WTC11 (cell line): ENCODE measurements at regions not wholly inside any gene's neighbourhood (a gene's known extent, or its start where the extent isn't known, plus 50 kb on each side); places are given as distances from the start of the nearest gene placed in this dataset.

Source experiments
- ATAC-seq: fragments of 200-7000 bp; cut with Tn5 transposase; 2 replicates; pipeline ENCODE4 v1.10.0; 2021; ENCODE audit warnings: mild to moderate bottlenecking, moderate library complexity
- CTCF ChIA-PET: fragments of 300-600 bp; sonication (Branson Sonifier 250); formaldehyde crosslinking; loops from one replicate; lab custom pipeline; 2021; ENCODE audit warnings: antibody characterized with exemption; lab: Charles Lee
- POLR2A ChIA-PET: fragments of 350-600 bp; sonication (Branson Sonifier 250); formaldehyde crosslinking; loops from one replicate; lab custom pipeline; 2021; ENCODE audit warnings: antibody characterized with exemption; lab: Charles Lee
- DNase-seq: peaks from one replicate; pipeline ENCODE4 v3.0.0; 2021; ENCODE audit warnings: low spot score
- H3K27ac Mint-ChIP-seq: 2 replicates; pipeline ENCODE4 v1.8.0; 2021; ENCODE audit warnings: mixed read lengths
- H3K27me3 Mint-ChIP-seq: 2 replicates; pipeline ENCODE4 v1.8.0; 2021; ENCODE audit warnings: low read depth, mild to moderate bottlenecking, moderate library complexity, mixed read lengths
- H3K36me3 Mint-ChIP-seq: 2 replicates; pipeline ENCODE4 v1.8.0; 2021; ENCODE audit warnings: mixed read lengths
- H3K4me1 Mint-ChIP-seq: 2 replicates; pipeline ENCODE4 v1.8.0; 2022; ENCODE audit warnings: mixed read lengths
- H3K4me3 Mint-ChIP-seq: 2 replicates; pipeline ENCODE4 v1.8.0; 2021; ENCODE audit warnings: mild to moderate bottlenecking, moderate library complexity, mixed read lengths
- H3K9me3 Mint-ChIP-seq: 2 replicates; pipeline ENCODE4 v1.8.0; 2021; ENCODE audit warnings: mixed read lengths
- FOXK1 ChIP-seq: sonication (generic); formaldehyde crosslinking; IDR thresholded peaks from 2 replicates; pipeline ENCODE4 v1.8.0; 2022; ENCODE audit warnings: mild to moderate bottlenecking, moderate library complexity, missing genetic modification reagents
- FOXP4 ChIP-seq: sonication (generic); formaldehyde crosslinking; IDR thresholded peaks from 2 replicates; pipeline ENCODE4 v1.8.0; 2022; ENCODE audit warnings: mild to moderate bottlenecking, missing genetic modification reagents
- HMGA2 ChIP-seq: fragments of 250-450 bp; sonication (Bioruptor Pico); IDR thresholded peaks from 2 replicates; pipeline ENCODE4 v1.4.0; 2021; ENCODE audit warnings: mild to moderate bottlenecking, moderate library complexity
- JUN ChIP-seq: sonication (generic); formaldehyde crosslinking; IDR thresholded peaks from 2 replicates; pipeline ENCODE4 v1.8.0; 2023; ENCODE audit warnings: mild to moderate bottlenecking, missing genetic modification reagents
- NR2C2 ChIP-seq: sonication (generic); formaldehyde crosslinking; IDR thresholded peaks from 2 replicates; pipeline ENCODE4 v1.8.0; 2022; ENCODE audit warnings: mild to moderate bottlenecking, missing genetic modification reagents
- OVOL2 ChIP-seq: fragments of 250-450 bp; sonication (Bioruptor Pico); IDR thresholded peaks from 2 replicates; pipeline ENCODE4 v1.9.0; 2021; ENCODE audit warnings: mild to moderate bottlenecking, borderline replicate concordance
- RORB ChIP-seq: fragments of 250-450 bp; sonication (Bioruptor Pico); IDR thresholded peaks from 2 replicates; pipeline ENCODE4 v1.9.0; 2021; ENCODE audit warnings: mild to moderate bottlenecking
- SMAD4 ChIP-seq: sonication (generic); formaldehyde crosslinking; IDR thresholded peaks from 2 replicates; pipeline ENCODE4 v1.8.0; 2022; ENCODE audit warnings: mild to moderate bottlenecking, missing genetic modification reagents
- SP1 ChIP-seq: sonication (generic); formaldehyde crosslinking; conservative IDR thresholded peaks from 2 replicates; pipeline ENCODE4 v1.8.1; 2022; ENCODE audit warnings: missing genetic modification reagents
- TEAD4 ChIP-seq: sonication (generic); formaldehyde crosslinking; IDR thresholded peaks from 2 replicates; pipeline ENCODE4 v1.8.0; 2022; ENCODE audit warnings: mild to moderate bottlenecking, missing genetic modification reagents
- ZNF138 ChIP-seq: sonication (generic); formaldehyde crosslinking; conservative IDR thresholded peaks from 2 replicates; pipeline ENCODE4 v1.8.1; 2022; ENCODE audit warnings: mild to moderate bottlenecking, moderate library complexity, missing genetic modification reagents
- TF ChIP-seq, protein P1 (sequence below): sonication (generic); formaldehyde crosslinking; IDR thresholded peaks from 2 replicates; pipeline ENCODE4 v1.8.1; 2022; ENCODE audit warnings: mild to moderate bottlenecking, missing genetic modification reagents, moderate library complexity, borderline replicate concordance
- TF ChIP-seq, protein P2 (sequence below): sonication (generic); formaldehyde crosslinking; IDR thresholded peaks from 2 replicates; pipeline ENCODE4 v1.8.0; 2023; ENCODE audit warnings: mild to moderate bottlenecking, missing genetic modification reagents
- TF ChIP-seq, protein P3 (sequence below): sonication (generic); formaldehyde crosslinking; conservative IDR thresholded peaks from 2 replicates; pipeline ENCODE4 v1.8.1; 2023; ENCODE audit warnings: mild to moderate bottlenecking, low read depth, missing genetic modification reagents, moderate library complexity
- TF ChIP-seq, protein P4 (sequence below): sonication (generic); formaldehyde crosslinking; IDR thresholded peaks from 2 replicates; pipeline ENCODE4 v1.8.0; 2022; ENCODE audit warnings: missing genetic modification reagents
- TF ChIP-seq, protein P5 (sequence below): fragments of 250-450 bp; sonication (Bioruptor Pico); IDR thresholded peaks from 2 replicates; pipeline ENCODE4 v1.9.0; 2021; ENCODE audit warnings: mild to moderate bottlenecking
- TF ChIP-seq, protein P6 (sequence below): sonication (generic); formaldehyde crosslinking; IDR thresholded peaks from 2 replicates; pipeline ENCODE4 v1.8.1; 2022; ENCODE audit warnings: low read depth, missing genetic modification reagents, borderline replicate concordance

DNA sequence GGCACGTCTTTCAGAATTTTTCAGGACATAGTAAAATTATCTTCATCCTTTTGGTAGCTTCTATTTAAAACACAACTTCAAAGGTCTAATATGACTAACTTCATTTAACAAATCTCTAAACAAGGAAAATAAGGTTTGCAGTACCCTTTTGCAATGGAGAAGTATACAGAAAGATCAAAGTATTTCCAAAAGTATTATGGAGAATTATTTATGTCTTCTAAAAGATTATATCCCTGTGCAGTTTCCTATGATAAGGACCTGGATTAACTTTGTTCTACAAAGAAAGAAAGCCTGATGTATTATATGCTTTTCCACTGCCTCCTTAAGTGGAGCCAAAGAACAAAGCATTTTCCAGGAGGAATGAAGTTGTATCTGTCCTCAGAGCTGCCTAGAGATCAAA is 353.0 kb upstream of the RUNX1 start:
- TF ChIP-seq FOXK1 (no peak), NR2C2 (CRISPR knock-in tag) (no peak), HMGA2 (CRISPR knock-in tag) (no peak), SP1 (CRISPR knock-in tag) (no peak), FOXP4 (CRISPR knock-in tag) (no peak), SMAD4 (CRISPR knock-in tag) (no peak), JUN (CRISPR knock-in tag) (no peak), TEAD4 (CRISPR knock-in tag) (no peak), RORB (CRISPR knock-in tag) (no peak), OVOL2 (CRISPR knock-in tag) (no peak), ZNF138 (CRISPR knock-in tag) (no peak)
- TF ChIP-seq, protein P1, sequence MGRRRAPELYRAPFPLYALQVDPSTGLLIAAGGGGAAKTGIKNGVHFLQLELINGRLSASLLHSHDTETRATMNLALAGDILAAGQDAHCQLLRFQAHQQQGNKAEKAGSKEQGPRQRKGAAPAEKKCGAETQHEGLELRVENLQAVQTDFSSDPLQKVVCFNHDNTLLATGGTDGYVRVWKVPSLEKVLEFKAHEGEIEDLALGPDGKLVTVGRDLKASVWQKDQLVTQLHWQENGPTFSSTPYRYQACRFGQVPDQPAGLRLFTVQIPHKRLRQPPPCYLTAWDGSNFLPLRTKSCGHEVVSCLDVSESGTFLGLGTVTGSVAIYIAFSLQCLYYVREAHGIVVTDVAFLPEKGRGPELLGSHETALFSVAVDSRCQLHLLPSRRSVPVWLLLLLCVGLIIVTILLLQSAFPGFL = no peak
- TF ChIP-seq, protein P2, sequence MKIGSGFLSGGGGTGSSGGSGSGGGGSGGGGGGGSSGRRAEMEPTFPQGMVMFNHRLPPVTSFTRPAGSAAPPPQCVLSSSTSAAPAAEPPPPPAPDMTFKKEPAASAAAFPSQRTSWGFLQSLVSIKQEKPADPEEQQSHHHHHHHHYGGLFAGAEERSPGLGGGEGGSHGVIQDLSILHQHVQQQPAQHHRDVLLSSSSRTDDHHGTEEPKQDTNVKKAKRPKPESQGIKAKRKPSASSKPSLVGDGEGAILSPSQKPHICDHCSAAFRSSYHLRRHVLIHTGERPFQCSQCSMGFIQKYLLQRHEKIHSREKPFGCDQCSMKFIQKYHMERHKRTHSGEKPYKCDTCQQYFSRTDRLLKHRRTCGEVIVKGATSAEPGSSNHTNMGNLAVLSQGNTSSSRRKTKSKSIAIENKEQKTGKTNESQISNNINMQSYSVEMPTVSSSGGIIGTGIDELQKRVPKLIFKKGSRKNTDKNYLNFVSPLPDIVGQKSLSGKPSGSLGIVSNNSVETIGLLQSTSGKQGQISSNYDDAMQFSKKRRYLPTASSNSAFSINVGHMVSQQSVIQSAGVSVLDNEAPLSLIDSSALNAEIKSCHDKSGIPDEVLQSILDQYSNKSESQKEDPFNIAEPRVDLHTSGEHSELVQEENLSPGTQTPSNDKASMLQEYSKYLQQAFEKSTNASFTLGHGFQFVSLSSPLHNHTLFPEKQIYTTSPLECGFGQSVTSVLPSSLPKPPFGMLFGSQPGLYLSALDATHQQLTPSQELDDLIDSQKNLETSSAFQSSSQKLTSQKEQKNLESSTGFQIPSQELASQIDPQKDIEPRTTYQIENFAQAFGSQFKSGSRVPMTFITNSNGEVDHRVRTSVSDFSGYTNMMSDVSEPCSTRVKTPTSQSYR (CRISPR knock-in tag) = no peak
- TF ChIP-seq, protein P3, sequence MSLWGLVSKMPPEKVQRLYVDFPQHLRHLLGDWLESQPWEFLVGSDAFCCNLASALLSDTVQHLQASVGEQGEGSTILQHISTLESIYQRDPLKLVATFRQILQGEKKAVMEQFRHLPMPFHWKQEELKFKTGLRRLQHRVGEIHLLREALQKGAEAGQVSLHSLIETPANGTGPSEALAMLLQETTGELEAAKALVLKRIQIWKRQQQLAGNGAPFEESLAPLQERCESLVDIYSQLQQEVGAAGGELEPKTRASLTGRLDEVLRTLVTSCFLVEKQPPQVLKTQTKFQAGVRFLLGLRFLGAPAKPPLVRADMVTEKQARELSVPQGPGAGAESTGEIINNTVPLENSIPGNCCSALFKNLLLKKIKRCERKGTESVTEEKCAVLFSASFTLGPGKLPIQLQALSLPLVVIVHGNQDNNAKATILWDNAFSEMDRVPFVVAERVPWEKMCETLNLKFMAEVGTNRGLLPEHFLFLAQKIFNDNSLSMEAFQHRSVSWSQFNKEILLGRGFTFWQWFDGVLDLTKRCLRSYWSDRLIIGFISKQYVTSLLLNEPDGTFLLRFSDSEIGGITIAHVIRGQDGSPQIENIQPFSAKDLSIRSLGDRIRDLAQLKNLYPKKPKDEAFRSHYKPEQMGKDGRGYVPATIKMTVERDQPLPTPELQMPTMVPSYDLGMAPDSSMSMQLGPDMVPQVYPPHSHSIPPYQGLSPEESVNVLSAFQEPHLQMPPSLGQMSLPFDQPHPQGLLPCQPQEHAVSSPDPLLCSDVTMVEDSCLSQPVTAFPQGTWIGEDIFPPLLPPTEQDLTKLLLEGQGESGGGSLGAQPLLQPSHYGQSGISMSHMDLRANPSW (CRISPR knock-in tag) = no peak
- TF ChIP-seq, protein P4, sequence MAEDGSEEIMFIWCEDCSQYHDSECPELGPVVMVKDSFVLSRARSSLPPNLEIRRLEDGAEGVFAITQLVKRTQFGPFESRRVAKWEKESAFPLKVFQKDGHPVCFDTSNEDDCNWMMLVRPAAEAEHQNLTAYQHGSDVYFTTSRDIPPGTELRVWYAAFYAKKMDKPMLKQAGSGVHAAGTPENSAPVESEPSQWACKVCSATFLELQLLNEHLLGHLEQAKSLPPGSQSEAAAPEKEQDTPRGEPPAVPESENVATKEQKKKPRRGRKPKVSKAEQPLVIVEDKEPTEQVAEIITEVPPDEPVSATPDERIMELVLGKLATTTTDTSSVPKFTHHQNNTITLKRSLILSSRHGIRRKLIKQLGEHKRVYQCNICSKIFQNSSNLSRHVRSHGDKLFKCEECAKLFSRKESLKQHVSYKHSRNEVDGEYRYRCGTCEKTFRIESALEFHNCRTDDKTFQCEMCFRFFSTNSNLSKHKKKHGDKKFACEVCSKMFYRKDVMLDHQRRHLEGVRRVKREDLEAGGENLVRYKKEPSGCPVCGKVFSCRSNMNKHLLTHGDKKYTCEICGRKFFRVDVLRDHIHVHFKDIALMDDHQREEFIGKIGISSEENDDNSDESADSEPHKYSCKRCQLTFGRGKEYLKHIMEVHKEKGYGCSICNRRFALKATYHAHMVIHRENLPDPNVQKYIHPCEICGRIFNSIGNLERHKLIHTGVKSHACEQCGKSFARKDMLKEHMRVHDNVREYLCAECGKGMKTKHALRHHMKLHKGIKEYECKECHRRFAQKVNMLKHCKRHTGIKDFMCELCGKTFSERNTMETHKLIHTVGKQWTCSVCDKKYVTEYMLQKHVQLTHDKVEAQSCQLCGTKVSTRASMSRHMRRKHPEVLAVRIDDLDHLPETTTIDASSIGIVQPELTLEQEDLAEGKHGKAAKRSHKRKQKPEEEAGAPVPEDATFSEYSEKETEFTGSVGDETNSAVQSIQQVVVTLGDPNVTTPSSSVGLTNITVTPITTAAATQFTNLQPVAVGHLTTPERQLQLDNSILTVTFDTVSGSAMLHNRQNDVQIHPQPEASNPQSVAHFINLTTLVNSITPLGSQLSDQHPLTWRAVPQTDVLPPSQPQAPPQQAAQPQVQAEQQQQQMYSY = no peak
- TF ChIP-seq, protein P5, sequence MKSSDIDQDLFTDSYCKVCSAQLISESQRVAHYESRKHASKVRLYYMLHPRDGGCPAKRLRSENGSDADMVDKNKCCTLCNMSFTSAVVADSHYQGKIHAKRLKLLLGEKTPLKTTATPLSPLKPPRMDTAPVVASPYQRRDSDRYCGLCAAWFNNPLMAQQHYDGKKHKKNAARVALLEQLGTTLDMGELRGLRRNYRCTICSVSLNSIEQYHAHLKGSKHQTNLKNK (CRISPR knock-in tag) = no peak
- TF ChIP-seq, protein P6, sequence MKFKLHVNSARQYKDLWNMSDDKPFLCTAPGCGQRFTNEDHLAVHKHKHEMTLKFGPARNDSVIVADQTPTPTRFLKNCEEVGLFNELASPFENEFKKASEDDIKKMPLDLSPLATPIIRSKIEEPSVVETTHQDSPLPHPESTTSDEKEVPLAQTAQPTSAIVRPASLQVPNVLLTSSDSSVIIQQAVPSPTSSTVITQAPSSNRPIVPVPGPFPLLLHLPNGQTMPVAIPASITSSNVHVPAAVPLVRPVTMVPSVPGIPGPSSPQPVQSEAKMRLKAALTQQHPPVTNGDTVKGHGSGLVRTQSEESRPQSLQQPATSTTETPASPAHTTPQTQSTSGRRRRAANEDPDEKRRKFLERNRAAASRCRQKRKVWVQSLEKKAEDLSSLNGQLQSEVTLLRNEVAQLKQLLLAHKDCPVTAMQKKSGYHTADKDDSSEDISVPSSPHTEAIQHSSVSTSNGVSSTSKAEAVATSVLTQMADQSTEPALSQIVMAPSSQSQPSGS (CRISPR knock-in tag) = no peak
- Mint-ChIP-seq H3K4me1 (peaks cover 61% of the 10 kb centered on the region), H3K27ac (no peak overlapping the region), H3K36me3 (no peaks in the 10 kb centered on the region), H3K27me3 (no peaks in the 10 kb centered on the region), H3K9me3 (no peaks in the 10 kb centered on the region), H3K4me3 (no peak overlapping the region)
- DNase-seq (no peak), ATAC-seq (no peak)
- CTCF ChIA-PET = no interaction called here
- POLR2A ChIA-PET = no interaction called here
